Smooth muscle cell (in vitro differentiated cells): ENCODE measurements at regions not wholly inside any gene's neighbourhood (a gene's known extent, or its start where the extent isn't known, plus 50 kb on each side); places are given as distances from the start of the nearest gene placed in this dataset.

Experiments
- DNase-seq: peaks from one replicate; lab custom pipeline; 2025; ENCODE audit not compliant: unreplicated experiment; lab: John Stamatoyannopoulos, UW
- H2AFZ ChIP-seq: fragments of 200-600 bp; sonication (generic); 2 replicates; pipeline ENCODE4 v1.6.0; 2016; ENCODE audit warnings: antibody characterized with exemption, low read depth, mild to moderate bottlenecking
- H3F3A ChIP-seq: fragments of 200-600 bp; sonication (generic); 2 replicates; pipeline ENCODE4 v1.6.0; 2017; ENCODE audit warnings: antibody characterized with exemption, low read depth
- H3K27ac ChIP-seq: fragments of 200-600 bp; sonication (generic); 2 replicates; pipeline ENCODE4 v1.5.1; 2016; ENCODE audit warnings: low read depth, mild to moderate bottlenecking
- H3K27me3 ChIP-seq: fragments of 200-600 bp; sonication (generic); 2 replicates; pipeline ENCODE4 v1.6.1; 2016; ENCODE audit warnings: low read depth, mild to moderate bottlenecking
- H3K36me3 ChIP-seq: fragments of 200-600 bp; sonication (generic); 2 replicates; pipeline ENCODE4 v1.5.1; 2016; ENCODE audit warnings: low read depth
- H3K4me1 ChIP-seq: fragments of 200-600 bp; sonication (generic); 2 replicates; pipeline ENCODE4 v1.5.1; 2016; ENCODE audit warnings: low read depth
- H3K4me2 ChIP-seq: fragments of 200-600 bp; sonication (generic); 2 replicates; pipeline ENCODE4 v1.6.0; 2016; ENCODE audit warnings: mild to moderate bottlenecking
- H3K4me3 ChIP-seq: fragments of 200-600 bp; sonication (generic); 2 replicates; pipeline ENCODE4 v1.5.1; 2016; ENCODE audit warnings: mild to moderate bottlenecking
- H3K79me2 ChIP-seq: fragments of 200-600 bp; sonication (generic); 2 replicates; pipeline ENCODE4 v1.6.0; 2016; ENCODE audit warnings: low read depth, mild to moderate bottlenecking
- H3K9ac ChIP-seq: fragments of 200-600 bp; sonication (generic); 2 replicates; pipeline ENCODE4 v1.6.0; 2016; ENCODE audit warnings: low read depth
- H3K9me3 ChIP-seq: fragments of 200-600 bp; sonication (generic); replicated peaks from 2 replicates; pipeline ENCODE4 v1.5.1; 2016; ENCODE audit warnings: low read depth
- H4K20me1 ChIP-seq: fragments of 200-600 bp; sonication (generic); 2 replicates; pipeline ENCODE4 v1.6.0; 2016; ENCODE audit warnings: low read depth
- WGBS: methylation state at CpG from one replicate; pipeline ENCODE4 v1.1.7; 2016; ENCODE audit warnings: low lambda C conversion rate; 5-methylcytosine and 5-hydroxymethylcytosine counted together
- TF ChIP-seq, protein P1 (sequence below): fragments of 200-600 bp; sonication (generic); IDR thresholded peaks from 2 replicates; pipeline ENCODE4 v1.5.1; 2017; ENCODE audit warnings: borderline replicate concordance, mild to moderate bottlenecking, antibody characterized with exemption; ENCODE audit not compliant: insufficient read depth, poor library complexity, severe bottlenecking

DNA sequence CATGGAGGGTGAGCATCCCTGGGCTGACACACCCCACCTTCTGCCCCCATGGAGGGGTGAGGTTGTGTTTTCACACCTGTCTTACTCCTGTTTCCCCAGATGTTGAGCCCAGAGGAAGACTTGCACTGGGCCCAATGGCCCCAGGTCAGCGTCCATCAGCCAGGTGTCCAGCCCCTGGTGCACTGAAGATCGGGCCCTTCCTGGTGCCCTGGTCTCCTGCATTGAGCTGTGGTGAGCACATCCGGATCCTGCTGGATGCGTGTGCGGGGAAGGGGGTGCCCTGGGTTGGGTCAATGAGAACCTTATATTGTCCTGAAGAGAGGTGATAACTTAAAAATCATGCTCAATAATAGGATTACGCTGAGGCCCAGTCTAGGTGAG is 227.3 kb downstream of the SNRPN start:
- Histone ChIP-seq H3K9me3 (no peaks in the 10 kb centered on the region), H4K20me1 (no peaks in the 10 kb centered on the region), H3K27me3 (no peaks in the 10 kb centered on the region), H3K27ac (no peak overlapping the region), H3K36me3 (no peaks in the 10 kb centered on the region), H3F3A (no peaks in the 10 kb centered on the region), H3K4me3 (no peak overlapping the region), H2AFZ (no peak overlapping the region), H3K4me2 (no peak overlapping the region), H3K9ac (no peak overlapping the region), H3K79me2 (no peaks in the 10 kb centered on the region), H3K4me1 (no peaks in the 10 kb centered on the region)
- DNase-seq, result no peak
- TF ChIP-seq, protein P1, sequence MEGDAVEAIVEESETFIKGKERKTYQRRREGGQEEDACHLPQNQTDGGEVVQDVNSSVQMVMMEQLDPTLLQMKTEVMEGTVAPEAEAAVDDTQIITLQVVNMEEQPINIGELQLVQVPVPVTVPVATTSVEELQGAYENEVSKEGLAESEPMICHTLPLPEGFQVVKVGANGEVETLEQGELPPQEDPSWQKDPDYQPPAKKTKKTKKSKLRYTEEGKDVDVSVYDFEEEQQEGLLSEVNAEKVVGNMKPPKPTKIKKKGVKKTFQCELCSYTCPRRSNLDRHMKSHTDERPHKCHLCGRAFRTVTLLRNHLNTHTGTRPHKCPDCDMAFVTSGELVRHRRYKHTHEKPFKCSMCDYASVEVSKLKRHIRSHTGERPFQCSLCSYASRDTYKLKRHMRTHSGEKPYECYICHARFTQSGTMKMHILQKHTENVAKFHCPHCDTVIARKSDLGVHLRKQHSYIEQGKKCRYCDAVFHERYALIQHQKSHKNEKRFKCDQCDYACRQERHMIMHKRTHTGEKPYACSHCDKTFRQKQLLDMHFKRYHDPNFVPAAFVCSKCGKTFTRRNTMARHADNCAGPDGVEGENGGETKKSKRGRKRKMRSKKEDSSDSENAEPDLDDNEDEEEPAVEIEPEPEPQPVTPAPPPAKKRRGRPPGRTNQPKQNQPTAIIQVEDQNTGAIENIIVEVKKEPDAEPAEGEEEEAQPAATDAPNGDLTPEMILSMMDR, result no peak
- 89% methylated on average over 6 of the region's 6 CpGs for WGBS

DNA sequence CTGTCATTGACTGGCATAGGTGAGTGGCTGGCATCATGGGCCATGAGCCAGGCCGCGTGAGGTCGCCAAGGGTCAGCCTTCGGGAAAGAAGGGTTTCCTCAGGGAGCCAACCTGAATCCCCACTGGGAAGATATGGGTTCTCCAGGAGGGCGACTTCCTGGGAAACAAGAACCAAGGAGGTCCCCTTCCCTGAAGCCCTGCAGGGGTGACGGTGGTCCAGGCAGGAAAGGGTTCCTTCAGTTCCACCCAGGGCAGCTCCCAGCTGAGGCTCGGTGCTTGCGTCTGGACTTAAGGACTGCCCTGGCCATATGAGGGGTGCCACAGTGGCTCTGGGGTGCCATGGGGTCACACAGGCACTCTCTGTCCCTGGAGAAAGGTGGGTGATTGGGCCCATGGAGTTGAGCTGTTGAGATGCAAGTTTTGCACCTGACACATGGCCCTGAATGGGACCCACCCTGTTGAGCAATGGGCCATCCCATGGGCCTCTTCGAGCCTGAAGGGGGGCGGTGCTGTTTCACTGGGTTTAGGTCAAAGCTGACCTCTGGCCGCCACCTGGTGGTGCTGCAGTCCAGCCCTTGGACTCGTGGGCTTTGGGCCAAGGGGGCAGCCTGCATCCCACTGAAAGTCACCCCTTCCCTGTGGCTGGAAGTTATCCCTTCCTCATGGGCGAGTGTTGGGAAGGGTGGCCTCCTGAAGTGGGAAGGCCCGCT is 228.1 kb downstream of the SNRPN start:
- 76% methylated on average over 14 of the region's 14 CpGs for WGBS
- no peaks in the 10 kb centered on the region for H3K9me3 ChIP-seq

DNA sequence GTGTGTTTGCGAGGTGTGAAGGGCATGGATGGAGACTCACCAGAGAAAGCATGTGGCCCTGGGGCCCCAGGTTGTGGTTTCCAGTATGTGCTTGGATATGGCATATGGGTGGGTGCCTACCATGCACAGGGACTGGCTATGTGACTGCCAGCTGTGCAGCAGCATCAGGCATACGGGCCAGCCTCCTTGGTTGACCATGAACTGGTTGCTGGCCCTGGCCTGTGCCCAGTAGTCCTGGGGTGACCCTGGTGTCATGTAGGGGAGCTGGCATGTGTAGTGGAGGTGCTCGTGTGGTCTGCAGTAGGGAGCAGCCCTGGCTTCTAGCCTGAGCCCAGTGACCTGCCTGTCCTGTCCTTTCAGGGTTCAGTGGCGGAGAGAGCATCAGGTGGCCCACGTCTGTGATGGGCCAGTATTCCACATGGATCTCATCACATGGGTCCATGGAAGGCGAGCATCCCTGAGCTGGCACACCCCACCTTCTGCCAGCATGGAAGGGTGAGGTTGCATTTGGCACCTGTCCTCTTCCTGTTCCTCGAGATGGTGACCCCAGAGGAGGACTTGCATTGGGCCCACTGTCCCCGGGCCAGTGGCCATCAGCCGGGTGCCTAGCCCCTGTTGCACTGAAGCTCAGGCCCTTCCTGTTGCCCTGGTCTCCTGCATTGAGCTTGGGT is 228.9 kb downstream of the SNRPN start:
- H2AFZ ChIP-seq, result no peak overlapping the region

More for the DNA sequence above, 228.1 kb downstream of the SNRPN start:
- Histone ChIP-seq H3K9ac (no peak overlapping the region), H3K79me2 (no peaks in the 10 kb centered on the region), H3K27ac (no peak overlapping the region), H3K4me3 (no peak overlapping the region), H3K27me3 (no peaks in the 10 kb centered on the region), H3K4me2 (no peak overlapping the region), H3K36me3 (no peaks in the 10 kb centered on the region), H3F3A (no peaks in the 10 kb centered on the region), H2AFZ (no peak overlapping the region), H3K4me1 (no peaks in the 10 kb centered on the region), H4K20me1 (no peaks in the 10 kb centered on the region)
- TF ChIP-seq, protein P1, result no peak
- DNase-seq, result no peak

More for the DNA sequence above, 228.9 kb downstream of the SNRPN start:
- Histone ChIP-seq H3K4me1 (no peaks in the 10 kb centered on the region), H4K20me1 (no peaks in the 10 kb centered on the region), H3K9me3 (no peaks in the 10 kb centered on the region), H3K9ac (no peak overlapping the region), H3K27ac (no peak overlapping the region), H3K27me3 (no peaks in the 10 kb centered on the region), H3K79me2 (no peaks in the 10 kb centered on the region), H3F3A (no peaks in the 10 kb centered on the region), H3K4me2 (no peak overlapping the region), H3K4me3 (no peak overlapping the region), H3K36me3 (no peaks in the 10 kb centered on the region)
- TF ChIP-seq, protein P1, result no peak
- DNase-seq, result no peak
- WGBS, result 87% methylated on average over 9 of the region's 9 CpGs
